GM21447 (cell line): ENCODE measurements at regions not wholly inside any gene's neighbourhood (a gene's known extent, or its start where the extent isn't known, plus 50 kb on each side); places are given as distances from the start of the nearest gene placed in this dataset.

ENCODE experiments used
- ATAC-seq: cut with Tn5 transposase; IDR thresholded peaks from one replicate; pipeline ENCODE4 v1.9.1; 2021; ENCODE audit not compliant: unreplicated experiment

- no peak for ATAC-seq
Measured at GRCh38 chr2:19238440-19239060, 119.9 kb downstream of the OSR1 start.

GRCh38 chr2:19235308-19235707 is 123.1 kb downstream of the OSR1 start:
- ATAC-seq: no peak

- no peak for ATAC-seq
Measured at GRCh38 chr2:19232312-19232711, 126.1 kb downstream of the OSR1 start.

GRCh38 chr2:19231625-19232024 is 126.8 kb downstream of the OSR1 start:
- ATAC-seq: no peak

- ATAC-seq: no peak
Measured at GRCh38 chr2:19230626-19231025, 127.8 kb downstream of the OSR1 start.

- ATAC-seq: no peak
Measured at GRCh38 chr2:19228715-19229114, 129.7 kb downstream of the OSR1 start.

- ATAC-seq: no peak
Measured at GRCh38 chr2:19228181-19228593, 130.2 kb downstream of the OSR1 start.

GRCh38 chr2:19226871-19227270 is 131.6 kb downstream of the OSR1 start:
- no peak for ATAC-seq

GRCh38 chr2:19226386-19226785 is 132.0 kb downstream of the OSR1 start:
- ATAC-seq: no peak

- ATAC-seq: no peak
Measured at GRCh38 chr2:19225931-19226330, 132.5 kb downstream of the OSR1 start.

GRCh38 chr2:19225126-19225525 is 133.3 kb downstream of the OSR1 start:
- ATAC-seq: no peak

GRCh38 chr2:19224486-19224885 is 133.9 kb downstream of the OSR1 start:
- no peak for ATAC-seq

- ATAC-seq: no peak
Measured at GRCh38 chr2:19224011-19224410, 134.4 kb downstream of the OSR1 start.

GRCh38 chr2:19219060-19219459 is 139.4 kb downstream of the OSR1 start:
- no peak for ATAC-seq

GRCh38 chr2:19218166-19218565 is 140.3 kb downstream of the OSR1 start:
- no peak for ATAC-seq

GRCh38 chr2:19216676-19217602 is 141.5 kb downstream of the OSR1 start:
- ATAC-seq: no peak

- ATAC-seq: no peak
Measured at GRCh38 chr2:19216238-19216637, 142.2 kb downstream of the OSR1 start.

GRCh38 chr2:19214682-19215391 is 143.6 kb downstream of the OSR1 start:
- ATAC-seq: no peak

GRCh38 chr2:19209575-19210341 is 148.7 kb downstream of the OSR1 start:
- no peak for ATAC-seq

- ATAC-seq: no peak
Measured at GRCh38 chr2:19208479-19209199, 149.8 kb downstream of the OSR1 start.
